Esophagus squamous epithelium (tissue), 5 donors: ENCODE measurements at regions not wholly inside any gene's neighbourhood (a gene's known extent, or its start where the extent isn't known, plus 50 kb on each side); places are given as distances from the start of the nearest gene placed in this dataset.

Experiments used
- DNase-seq: peaks from one replicate; lab custom pipeline; 2025; lab: John Stamatoyannopoulos, UW
- H3K27ac ChIP-seq, 4 donors: fragments of 200-600 bp; sonication (generic); one replicate each; pipeline ENCODE4 v1.5.1; 2016 to 2019; ENCODE audit warnings: mild to moderate bottlenecking in 1 of 4
- H3K27me3 ChIP-seq, 4 donors: fragments of 200-600 bp; sonication (generic); 1 replicate in 3 of 4; 2 replicates in 1 of 4; pipeline versions ENCODE4 v1.5.1 to v1.6.0; 2017 to 2021; ENCODE audit warnings: antibody characterized with exemption in 1 of 4
- H3K36me3 ChIP-seq, 3 donors: fragments of 200-600 bp; sonication (generic); one replicate each; pipeline ENCODE4 v1.5.1; 2016 to 2019
- H3K4me1 ChIP-seq, 3 donors: fragments of 200-600 bp; sonication (generic); one replicate each; pipeline ENCODE4 v1.5.1; 2017 to 2019
- H3K4me3 ChIP-seq, 4 donors: fragments of 200-600 bp; sonication (generic); 1 replicate in 3 of 4; 2 replicates in 1 of 4; pipeline ENCODE4 v1.5.1; 2016 to 2019; ENCODE audit warnings: mild to moderate bottlenecking in 2 of 4, moderate library complexity in 1 of 4
- H3K9me3 ChIP-seq, 3 donors: fragments of 200-600 bp; sonication (generic); one replicate each; pipeline ENCODE4 v1.5.1; 2016 to 2019
- POLR2A ChIP-seq, 4 donors: fragments of 450-650 bp; IDR thresholded peaks; one replicate each; pipeline ENCODE4 v1.6.1; 2017; ENCODE audit warnings: antibody characterized with exemption in 4 of 4, mild to moderate bottlenecking in 4 of 4, moderate library complexity in 3 of 4
- WGBS, 2 donors: methylation state at CpG; one replicate each; pipeline ENCODE4 v1.1.5; 2018; 5-methylcytosine and 5-hydroxymethylcytosine counted together
- intact Hi-C: fragments of 100-400 bp; cut with DNase I; formaldehyde crosslinking; loops from one replicate; pipeline ENCODE4 v1.15.0; 2022
- TF ChIP-seq, protein P1 (sequence below), 6 experiments: fragments of 450-650 bp in 4 of 6; fragments of 200-600 bp in 2 of 6; sonication (generic) in 2 of 6; IDR thresholded peaks; one replicate each; pipeline ENCODE4 v1.5.1; 2016 to 2019; ENCODE audit warnings: antibody characterized with exemption in 6 of 6, mild to moderate bottlenecking in 4 of 6, moderate library complexity in 4 of 6
- donor health status: DM: yes; HTN: yes; CAD: no.

GRCh38 chr6:4598384-4598995 lies 177.7 kb upstream of the CDYL start:
- no peak for TF ChIP-seq POLR2A (IDR thresholded peaks at IDR 0.05)
- TF ChIP-seq, protein P1, sequence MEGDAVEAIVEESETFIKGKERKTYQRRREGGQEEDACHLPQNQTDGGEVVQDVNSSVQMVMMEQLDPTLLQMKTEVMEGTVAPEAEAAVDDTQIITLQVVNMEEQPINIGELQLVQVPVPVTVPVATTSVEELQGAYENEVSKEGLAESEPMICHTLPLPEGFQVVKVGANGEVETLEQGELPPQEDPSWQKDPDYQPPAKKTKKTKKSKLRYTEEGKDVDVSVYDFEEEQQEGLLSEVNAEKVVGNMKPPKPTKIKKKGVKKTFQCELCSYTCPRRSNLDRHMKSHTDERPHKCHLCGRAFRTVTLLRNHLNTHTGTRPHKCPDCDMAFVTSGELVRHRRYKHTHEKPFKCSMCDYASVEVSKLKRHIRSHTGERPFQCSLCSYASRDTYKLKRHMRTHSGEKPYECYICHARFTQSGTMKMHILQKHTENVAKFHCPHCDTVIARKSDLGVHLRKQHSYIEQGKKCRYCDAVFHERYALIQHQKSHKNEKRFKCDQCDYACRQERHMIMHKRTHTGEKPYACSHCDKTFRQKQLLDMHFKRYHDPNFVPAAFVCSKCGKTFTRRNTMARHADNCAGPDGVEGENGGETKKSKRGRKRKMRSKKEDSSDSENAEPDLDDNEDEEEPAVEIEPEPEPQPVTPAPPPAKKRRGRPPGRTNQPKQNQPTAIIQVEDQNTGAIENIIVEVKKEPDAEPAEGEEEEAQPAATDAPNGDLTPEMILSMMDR (IDR thresholded peaks at IDR 0.05): no peak
- Histone ChIP-seq H3K36me3 (no peaks in the 10 kb centered on the region), H3K4me3 (no peak overlapping the region), H3K27ac (no peak overlapping the region), H3K9me3 (no peaks in the 10 kb centered on the region), H3K27me3 (no peaks in the 10 kb centered on the region), H3K4me1 (peaks cover 8 to 19% (median 8%) of the 10 kb centered on the region in 3 donors)
- intact Hi-C loops: no loop called here
- 89 to 92% methylated on average over 4 of the region's 4 CpGs for WGBS, 2 donors
- no peak for DNase-seq

DNA sequence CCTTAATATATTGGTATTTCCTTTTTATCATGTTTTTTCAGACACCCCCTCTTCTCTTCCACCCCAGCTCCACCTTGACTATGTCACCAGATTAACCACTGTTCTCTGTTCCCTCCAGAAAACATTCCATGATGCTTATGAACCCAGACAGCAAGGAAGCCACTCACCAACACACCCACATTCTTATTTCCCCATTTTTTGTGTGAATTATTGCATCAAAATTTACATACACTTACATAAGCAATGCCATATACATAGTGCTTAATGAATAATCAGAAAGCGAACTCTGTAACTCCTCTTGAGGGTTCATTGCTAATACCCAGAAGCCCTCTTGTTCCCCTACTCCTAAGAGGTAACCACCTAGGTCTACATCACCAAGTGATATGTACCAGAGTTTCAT lies 182.3 kb upstream of the CDYL start:
- Histone ChIP-seq H3K27me3 (no peaks in the 10 kb centered on the region), H3K9me3 (no peaks in the 10 kb centered on the region), H3K4me3 (no peak overlapping the region), H3K27ac (no peak overlapping the region), H3K36me3 (no peaks in the 10 kb centered on the region), H3K4me1 (no peaks in the 10 kb centered on the region)
- no peak for TF ChIP-seq POLR2A (IDR thresholded peaks at IDR 0.05)
- TF ChIP-seq, protein P1 (IDR thresholded peaks at IDR 0.05): no peak
- intact Hi-C loops: no loop called here
- DNase-seq: no peak
- 75 to 86% methylated on average over 1 of the region's 1 CpG for WGBS, 2 donors

DNA sequence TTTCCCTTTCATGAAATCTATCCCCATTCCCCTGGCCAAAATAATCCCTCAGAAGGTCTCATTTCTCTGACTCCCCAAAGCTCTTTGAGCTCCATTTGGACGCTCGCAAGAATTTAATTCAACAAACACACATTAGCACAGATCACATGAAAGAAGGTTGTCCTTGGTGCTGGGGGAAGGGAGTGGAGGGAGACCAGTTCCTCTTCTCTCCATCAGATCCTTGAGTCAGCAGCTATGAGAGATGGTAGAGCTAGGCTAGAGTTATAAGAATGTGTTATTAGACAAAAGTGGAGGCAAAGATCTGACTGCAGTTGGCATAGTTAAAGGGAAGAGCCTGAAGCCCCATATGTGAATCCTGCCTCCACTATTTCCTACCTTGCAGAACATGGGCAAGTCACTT lies 184.2 kb upstream of the CDYL start:
- Histone ChIP-seq H3K27ac (no peak overlapping the region), H3K4me1 (peaks cover 0 to 2% (median 0%) of the 10 kb centered on the region in 3 donors), H3K36me3 (no peaks in the 10 kb centered on the region), H3K9me3 (no peaks in the 10 kb centered on the region), H3K27me3 (no peaks in the 10 kb centered on the region), H3K4me3 (no peak overlapping the region)
- DNase-seq: no peak
- 83 to 95% methylated on average over 2 of the region's 2 CpGs for WGBS, 2 donors
- no peak for TF ChIP-seq POLR2A (IDR thresholded peaks at IDR 0.05)
- TF ChIP-seq, protein P1 (IDR thresholded peaks at IDR 0.05): no peak
- intact Hi-C loops: no loop called here

- Histone ChIP-seq H3K36me3 (no peaks in the 10 kb centered on the region), H3K9me3 (no peaks in the 10 kb centered on the region), H3K27ac (no peak overlapping the region), H3K4me1 (peaks cover 0 to 10% (median 0%) of the 10 kb centered on the region in 3 donors), H3K4me3 (no peak overlapping the region), H3K27me3 (no peaks in the 10 kb centered on the region)
- intact Hi-C loops: no loop called here
- TF ChIP-seq POLR2A (IDR thresholded peaks at IDR 0.05): no peak
- TF ChIP-seq, protein P1 (IDR thresholded peaks at IDR 0.05): no peak
- WGBS, 2 donors: 82 to 96% methylated on average over 6 of the region's 6 CpGs
- no peak for DNase-seq
Observed at GRCh38 chr6:4591218-4591617, 185.0 kb upstream of the CDYL start.

- Histone ChIP-seq H3K4me3 (no peak overlapping the region), H3K27ac (no peak overlapping the region), H3K27me3 (no peaks in the 10 kb centered on the region), H3K4me1 (peaks cover 0 to 10% (median 0%) of the 10 kb centered on the region in 3 donors), H3K36me3 (no peaks in the 10 kb centered on the region), H3K9me3 (no peaks in the 10 kb centered on the region)
- 80 to 100% methylated on average over 1 to 2 of the region's 2 CpGs for WGBS, 2 donors
- intact Hi-C loops: no loop called here
- TF ChIP-seq POLR2A (IDR thresholded peaks at IDR 0.05): no peak
- TF ChIP-seq, protein P1 (IDR thresholded peaks at IDR 0.05): no peak
- DNase-seq: no peak
Observed at GRCh38 chr6:4589295-4589694, 186.9 kb upstream of the CDYL start.
